Ureter (tissue), 1 donor: ENCODE measurements at regions not wholly inside any gene's neighbourhood (a gene's known extent, or its start where the extent isn't known, plus 50 kb on each side); places are given as distances from the start of the nearest gene placed in this dataset.

Experiments used
- DNase-seq: peaks from one replicate; pipeline ENCODE4 v3.0.0-alpha.2; 2020; ENCODE audit warnings: low spot score
- donor health status: DM: yes; HTN: yes; CAD: no.

- DNase-seq, result no peak
Measured at GRCh38 chr22:27634043-27634740, 167.4 kb downstream of the MN1 start.

GRCh38 chr22:27635435-27635834, 166.1 kb downstream of the MN1 start:
- no peak for DNase-seq

DNA sequence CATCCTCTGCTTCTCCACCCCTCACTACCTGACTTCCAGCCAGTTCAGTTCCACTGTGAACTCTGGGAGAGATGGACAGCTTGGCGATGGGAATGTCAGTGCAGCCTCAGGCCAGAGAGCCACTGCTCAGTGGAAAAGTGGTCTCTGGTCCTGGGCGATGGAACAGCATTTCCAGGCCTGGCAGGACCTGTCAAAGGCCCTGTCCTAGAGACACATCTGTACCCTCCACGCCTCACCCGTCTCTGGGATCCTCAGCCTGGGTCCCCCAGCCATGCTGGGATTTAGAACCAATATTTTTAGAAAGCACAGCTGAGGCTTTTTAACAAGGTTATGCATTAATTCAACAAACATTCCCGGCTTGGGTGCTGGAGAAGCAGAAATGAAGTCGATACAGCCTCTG, 165.7 kb downstream of the MN1 start:
- no peak for DNase-seq

DNA sequence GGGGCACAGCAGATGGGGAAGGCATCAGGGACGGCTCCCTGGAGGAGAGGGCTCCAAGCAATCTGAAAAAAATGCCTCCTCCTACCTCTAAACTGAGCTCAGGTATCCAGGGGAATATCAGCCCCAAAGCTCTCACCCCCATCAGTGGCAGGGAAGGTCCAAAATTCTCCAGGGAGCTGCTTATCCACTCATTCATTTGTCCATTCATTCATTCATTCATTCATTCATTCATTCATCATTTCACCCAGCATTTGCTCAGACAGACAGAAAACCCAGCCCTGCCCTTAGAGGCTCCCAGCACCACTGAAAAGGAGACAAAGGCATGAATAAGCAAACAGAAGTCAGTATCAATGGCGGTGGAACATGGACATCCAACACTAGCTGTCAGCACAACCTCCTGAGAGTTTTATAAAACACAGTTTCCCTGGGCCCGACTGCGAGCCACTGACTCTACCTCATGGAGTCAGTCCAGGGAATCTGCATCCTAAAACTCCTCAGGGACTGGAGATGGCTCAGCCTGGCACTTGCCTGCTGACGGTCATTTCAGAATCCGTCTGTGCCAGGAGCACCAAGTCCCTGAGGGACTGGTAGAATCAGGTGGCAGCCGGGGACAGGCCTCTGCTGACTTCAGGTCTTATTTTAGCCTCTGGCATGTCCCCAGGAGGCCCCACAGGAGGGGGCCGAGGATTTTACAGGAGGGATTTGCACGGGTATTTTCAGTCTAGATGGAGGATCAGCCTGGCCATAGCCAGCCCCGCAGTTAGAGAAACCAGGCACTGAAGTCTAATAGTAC, 164.6 kb downstream of the MN1 start:
- no peak for DNase-seq

DNA sequence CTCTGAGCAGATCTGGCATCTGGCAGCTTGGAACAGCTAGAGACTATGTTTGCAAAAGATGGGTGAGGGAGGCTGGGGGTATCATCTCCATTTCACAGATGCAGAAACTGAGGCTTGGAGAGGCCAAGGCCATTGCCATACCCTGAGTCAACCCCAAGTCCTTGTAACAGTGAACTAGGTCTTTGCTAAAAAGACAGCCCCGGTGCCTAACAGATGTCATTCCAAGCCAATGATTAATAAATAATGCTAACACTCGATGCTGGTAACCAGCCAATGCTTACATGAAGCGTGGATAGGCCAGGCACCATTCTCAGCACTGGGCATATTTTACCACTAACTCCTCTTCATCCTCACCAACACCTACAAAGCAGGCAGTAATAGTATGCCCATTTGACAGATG, 164.0 kb downstream of the MN1 start:
- DNase-seq, result no peak

DNA sequence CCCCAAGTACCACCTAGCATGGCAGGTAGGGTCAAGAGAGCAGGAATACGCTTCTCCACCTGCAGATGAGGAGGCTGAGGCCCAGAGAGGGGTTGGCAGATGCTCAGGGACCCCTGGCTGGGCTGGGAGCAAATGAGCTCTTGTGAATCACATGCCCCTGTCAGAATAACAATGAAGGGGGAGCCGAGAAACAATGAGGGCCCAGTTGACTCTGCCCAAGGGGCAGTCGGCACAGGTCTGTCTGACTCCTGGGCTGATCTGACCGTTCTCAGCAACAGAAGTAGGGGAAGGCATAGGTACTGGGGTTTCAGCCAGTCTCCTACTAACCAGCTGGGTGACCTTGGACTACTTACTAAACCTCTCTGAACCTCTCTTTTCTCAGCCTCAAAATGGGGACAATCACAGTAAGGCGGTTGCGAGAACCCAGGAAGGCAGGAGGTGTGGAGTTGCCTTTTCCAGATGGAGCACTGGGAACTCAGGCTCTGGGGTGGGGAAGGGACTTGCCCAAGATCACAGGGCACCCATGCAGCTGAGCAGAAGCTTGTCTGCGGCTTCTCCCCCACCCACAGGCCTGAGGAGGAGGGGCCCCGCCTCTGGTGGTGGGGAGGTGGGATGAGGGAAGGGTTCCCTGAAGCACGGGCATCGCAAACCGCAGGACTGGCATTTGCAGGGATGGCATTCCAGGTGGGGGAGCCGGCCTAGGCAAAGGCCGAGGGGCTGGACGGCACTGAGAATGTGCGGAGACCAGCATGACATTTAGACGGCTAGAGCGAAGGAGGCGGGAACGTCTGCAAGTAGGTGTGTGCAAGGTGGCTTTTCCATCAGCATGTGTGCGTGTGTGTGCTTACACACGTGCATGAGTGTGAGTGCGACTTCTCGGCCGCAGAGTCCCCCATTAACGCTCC, 163.0 kb downstream of the MN1 start:
- DNase-seq, result no peak

DNA sequence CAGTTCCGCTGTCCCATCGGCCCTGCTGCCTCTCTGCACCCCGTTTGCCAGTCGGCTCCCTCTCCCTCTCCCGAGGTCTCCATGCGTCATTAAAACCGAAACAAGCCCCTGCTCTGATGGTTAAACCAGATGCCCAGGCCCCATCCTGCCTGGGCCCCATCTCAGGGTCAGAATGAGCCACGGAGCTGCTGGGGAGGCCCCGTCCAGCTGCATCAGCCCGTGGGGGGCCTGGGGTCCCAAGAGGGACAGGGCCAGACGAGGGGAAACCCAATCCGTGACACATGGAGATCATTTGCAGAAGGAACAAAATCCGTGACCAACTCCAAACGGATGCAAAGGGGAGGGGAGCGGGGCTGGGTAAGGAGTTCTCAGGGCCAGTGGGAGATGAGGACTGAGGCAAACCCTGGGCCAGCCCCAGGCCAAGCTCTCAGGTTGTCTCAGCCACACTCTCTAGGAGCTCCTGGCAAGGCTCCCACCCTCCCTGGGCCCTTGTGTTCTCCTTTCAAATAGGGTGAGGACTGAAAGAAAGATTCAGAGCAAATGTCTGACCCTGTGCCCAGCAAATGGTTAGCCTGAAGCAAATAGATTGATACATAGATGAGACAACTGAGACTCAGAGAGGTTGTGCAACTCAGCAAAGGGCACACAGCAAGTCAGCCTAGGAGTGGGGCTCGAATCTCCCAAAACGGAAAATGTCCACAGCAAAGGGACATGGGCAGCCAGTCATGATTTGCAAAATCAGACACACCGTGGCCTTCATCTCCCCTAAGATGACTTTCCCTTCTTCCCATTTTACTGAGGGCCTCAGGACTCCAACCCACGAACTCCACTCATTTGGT, 162.1 kb downstream of the MN1 start:
- no peak for DNase-seq

DNA sequence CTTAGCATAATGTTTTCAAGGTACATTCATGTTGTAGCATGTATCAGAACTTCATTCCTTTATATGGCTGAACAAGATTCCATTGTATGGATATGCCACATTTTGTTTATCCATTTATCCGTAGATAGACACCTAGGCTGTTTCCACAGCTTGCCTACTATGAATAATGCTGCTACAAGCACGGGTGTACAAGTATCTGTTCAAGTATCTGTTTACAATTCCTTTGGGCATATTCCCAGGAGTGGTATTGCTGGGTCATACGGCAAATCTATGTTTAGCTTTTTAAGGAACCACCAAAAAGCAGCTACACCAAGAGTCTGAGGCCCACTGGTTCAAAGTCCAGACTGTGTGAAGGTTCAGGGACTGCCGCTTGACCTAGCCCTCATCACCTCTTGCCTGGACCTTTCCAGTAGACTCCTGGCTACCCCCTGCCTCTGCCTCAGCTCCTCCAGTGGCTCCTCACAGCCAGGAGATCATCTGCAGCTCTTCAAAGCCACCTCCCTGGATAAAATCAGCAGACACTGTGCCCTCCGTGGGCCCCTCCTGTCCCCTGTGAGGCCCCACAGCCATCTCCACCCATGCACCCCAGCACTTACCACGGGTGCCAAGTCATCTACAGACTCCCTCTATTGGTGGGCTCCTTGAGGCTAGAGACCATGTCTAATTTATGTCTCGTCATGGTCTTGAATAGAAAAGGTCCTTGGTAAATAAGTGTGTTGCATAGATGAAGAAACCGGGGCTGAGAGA, 160.3 kb downstream of the MN1 start:
- DNase-seq, result no peak

DNA sequence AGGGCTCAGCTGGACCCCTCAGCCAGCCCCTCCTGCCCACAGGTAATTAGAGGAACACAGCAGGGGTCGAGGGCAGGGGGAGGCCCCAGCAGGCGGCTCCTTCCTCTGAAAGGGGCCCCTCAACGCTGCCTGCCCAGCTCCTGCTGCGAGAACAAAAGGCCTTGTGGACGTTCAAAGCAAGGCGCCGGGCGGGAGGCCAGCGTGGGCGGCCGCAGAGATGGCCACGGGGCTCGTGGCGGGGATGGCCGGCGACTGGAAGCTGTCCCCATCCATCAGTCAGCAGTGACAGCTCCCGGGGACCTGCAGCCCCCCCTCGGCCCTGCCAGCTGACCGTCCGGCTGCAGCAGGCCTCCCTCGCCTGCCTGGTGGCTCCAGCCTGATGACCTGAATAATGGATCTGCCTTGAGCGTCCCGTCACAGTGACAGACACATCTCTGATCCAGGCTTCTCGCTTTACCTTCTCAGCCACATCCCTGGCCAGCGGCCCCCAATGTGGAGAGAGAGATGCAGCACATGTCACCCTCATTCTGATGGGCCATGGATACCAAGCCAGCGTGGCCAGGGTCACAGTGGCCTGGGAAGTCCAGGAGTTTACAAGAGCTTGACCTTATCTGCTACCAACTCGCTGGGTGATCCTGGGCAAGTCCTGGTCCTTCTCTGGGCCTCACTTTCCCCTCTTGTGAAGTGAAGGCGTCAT, 159.3 kb downstream of the MN1 start:
- no peak for DNase-seq

DNA sequence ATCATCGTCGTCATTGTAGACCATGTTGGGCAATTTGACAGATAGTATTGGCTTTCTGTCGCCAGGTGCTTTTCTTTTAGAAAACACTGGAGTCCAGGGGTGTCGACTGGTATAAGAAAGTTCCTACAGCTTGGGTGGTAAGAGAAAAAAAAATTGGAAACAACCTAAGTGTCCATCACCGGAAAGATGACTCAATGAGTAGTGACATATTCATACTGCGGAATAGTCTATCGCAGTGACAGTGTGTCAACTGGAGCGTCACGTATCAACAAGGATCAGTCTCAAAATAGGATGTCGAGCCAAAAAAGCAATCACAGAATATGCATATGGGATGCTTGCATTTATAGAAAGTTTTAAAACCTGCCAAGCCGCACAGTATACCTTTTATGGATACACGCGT, 157.6 kb downstream of the MN1 start:
- DNase-seq, result no peak

GRCh38 chr22:27644566-27644965, 157.0 kb downstream of the MN1 start:
- DNase-seq, result no peak

DNA sequence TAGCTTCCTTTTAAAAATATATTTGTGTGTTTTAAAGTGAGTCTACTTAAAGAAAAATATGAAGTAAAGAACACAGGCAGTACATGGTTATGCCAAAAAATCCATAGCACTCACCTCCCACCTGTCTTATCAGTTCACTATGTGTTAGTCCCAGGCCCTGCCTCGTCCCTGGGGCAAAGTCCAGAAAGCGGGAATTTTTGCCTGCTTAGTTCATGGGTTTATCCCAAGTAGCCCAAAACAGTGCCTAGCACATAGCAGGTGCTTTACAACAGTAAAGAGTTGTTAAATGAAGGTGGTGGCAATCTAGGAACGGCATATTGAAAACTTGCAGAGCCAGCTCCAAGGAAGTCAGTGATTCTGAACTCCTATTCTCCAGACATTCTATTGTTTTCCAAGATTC, 154.0 kb downstream of the MN1 start:
- DNase-seq, result no peak

DNA sequence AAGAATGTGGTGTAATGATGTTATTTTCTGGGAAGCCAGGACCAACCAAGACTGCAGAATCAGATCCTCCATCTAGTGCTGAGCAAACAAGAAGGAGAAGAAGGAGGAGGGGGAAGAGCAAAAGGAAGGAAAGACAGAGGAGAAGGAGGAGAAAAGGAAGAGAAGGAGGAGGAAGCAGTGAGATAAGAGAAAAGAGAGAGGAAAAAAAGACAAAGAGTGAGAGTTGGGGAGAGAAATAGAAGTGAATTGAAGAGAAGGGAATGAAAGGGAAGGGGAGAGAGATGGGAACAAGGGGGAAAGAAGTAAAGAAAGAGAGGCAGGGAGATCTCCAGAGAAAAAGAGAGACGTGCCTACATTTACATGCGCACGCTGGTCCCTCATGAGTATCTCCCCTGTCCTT, 153.5 kb downstream of the MN1 start:
- DNase-seq, result no peak

DNA sequence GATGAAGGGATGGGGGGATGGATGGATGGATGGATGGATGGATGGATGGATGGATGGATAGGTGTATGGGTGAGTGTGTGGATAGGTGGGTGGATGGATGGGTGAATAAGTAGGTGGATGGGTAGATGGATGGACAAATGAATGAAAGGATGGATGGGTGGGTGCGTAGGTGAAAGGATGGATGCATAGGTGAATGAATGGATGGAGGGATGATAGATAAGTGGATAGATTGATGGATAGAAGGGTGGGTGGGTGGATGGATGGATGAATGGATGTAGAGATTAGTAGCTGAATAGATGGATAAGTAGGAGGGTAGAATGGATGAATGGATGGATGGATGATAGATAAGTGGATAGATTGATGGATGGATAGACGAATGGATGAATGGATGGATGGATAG, 152.7 kb downstream of the MN1 start:
- DNase-seq, result no peak

GRCh38 chr22:27650572-27650971, 151.0 kb downstream of the MN1 start:
- no peak for DNase-seq

DNA sequence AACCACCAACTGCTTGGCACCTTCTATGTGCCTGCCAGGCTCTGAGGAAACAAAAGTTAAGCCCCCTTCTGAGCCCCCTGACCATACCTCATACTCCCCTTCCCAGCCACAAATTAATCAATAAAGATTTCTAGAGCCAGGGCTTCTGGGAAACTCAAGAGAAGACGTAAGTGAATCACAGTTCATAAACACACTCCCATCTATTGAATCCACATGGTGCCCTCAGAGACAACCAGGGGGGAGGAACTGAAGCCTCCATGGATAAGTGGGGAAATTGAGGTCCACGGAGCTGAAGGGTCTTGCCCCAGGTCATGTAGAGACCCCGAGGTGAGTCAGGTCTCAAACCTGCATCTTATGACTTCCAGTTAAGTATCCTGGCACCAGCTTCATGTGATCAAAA, 150.6 kb downstream of the MN1 start:
- no peak for DNase-seq

- no peak for DNase-seq
Measured at GRCh38 chr22:27651486-27651885, 150.1 kb downstream of the MN1 start.

GRCh38 chr22:27654546-27655445, 146.8 kb downstream of the MN1 start:
- DNase-seq, result no peak

- no peak for DNase-seq
Measured at GRCh38 chr22:27655582-27656185, 145.9 kb downstream of the MN1 start.
